Choroid plexus epithelial cell (primary cell): ENCODE measurements at regions not wholly inside any gene's neighbourhood (a gene's known extent, or its start where the extent isn't known, plus 50 kb on each side); places are given as distances from the start of the nearest gene placed in this dataset.

Source experiments
- DNase-seq: peaks from one replicate; pipeline ENCODE4 v3.0.0-alpha.2; 2010; ENCODE audit warnings: low read depth
- H3K4me3 ChIP-seq: 2 replicates; pipeline ENCODE4 v1.5.1; 2011; ENCODE audit warnings: low read depth, mild to moderate bottlenecking, control low read depth, low read length, moderate library complexity
- CTCF ChIP-seq: conservative IDR thresholded peaks from 2 replicates; pipeline ENCODE4 v1.5.1; 2011; ENCODE audit warnings: low read depth, mild to moderate bottlenecking, control low read depth, inconsistent platforms, low read length, moderate library complexity

- no peak overlapping the region for H3K4me3 ChIP-seq
- no peak for TF ChIP-seq CTCF
- DNase-seq = no peak
Measured at GRCh38 chr14:29316936-29317335, 550.3 kb downstream of the FOXG1 start.

- DNase-seq = no peak
- no peak overlapping the region for H3K4me3 ChIP-seq
- TF ChIP-seq CTCF = no peak
Measured at GRCh38 chr14:29317423-29317822, 550.8 kb downstream of the FOXG1 start.

- TF ChIP-seq CTCF = no peak
- H3K4me3 ChIP-seq = no peak overlapping the region
- peak; percentile 67 for DNase-seq
Measured at GRCh38 chr14:29320286-29320685, 553.7 kb downstream of the FOXG1 start.

GRCh38 chr14:29321646-29322045 lies 555.1 kb downstream of the FOXG1 start:
- DNase-seq = peak; percentile 72
- no peak for TF ChIP-seq CTCF
- H3K4me3 ChIP-seq = no peak overlapping the region

GRCh38 chr14:29339494-29340172 lies 573.0 kb downstream of the FOXG1 start:
- H3K4me3 ChIP-seq = no peak overlapping the region
- peak; percentile 25 for DNase-seq
- no peak for TF ChIP-seq CTCF

GRCh38 chr14:29348504-29348903 lies 579.1 kb downstream of the PRKD1 start:
- H3K4me3 ChIP-seq = no peak overlapping the region
- no peak for DNase-seq
- TF ChIP-seq CTCF = no peak

- no peak overlapping the region for H3K4me3 ChIP-seq
- TF ChIP-seq CTCF = no peak
- DNase-seq = no peak
Measured at GRCh38 chr14:29350496-29350895, 577.2 kb downstream of the PRKD1 start.
